GM21367 (cell line): ENCODE measurements at regions not wholly inside any gene's neighbourhood (a gene's known extent, or its start where the extent isn't known, plus 50 kb on each side); places are given as distances from the start of the nearest gene placed in this dataset.

Experiments
- ATAC-seq: cut with Tn5 transposase; IDR thresholded peaks from one replicate; pipeline ENCODE4 v1.9.1; 2021; ENCODE audit not compliant: unreplicated experiment

- ATAC-seq, result no peak
Measured at GRCh38 chr2:103660947-103661346, 899.1 kb downstream of the TMEM182 start.

DNA sequence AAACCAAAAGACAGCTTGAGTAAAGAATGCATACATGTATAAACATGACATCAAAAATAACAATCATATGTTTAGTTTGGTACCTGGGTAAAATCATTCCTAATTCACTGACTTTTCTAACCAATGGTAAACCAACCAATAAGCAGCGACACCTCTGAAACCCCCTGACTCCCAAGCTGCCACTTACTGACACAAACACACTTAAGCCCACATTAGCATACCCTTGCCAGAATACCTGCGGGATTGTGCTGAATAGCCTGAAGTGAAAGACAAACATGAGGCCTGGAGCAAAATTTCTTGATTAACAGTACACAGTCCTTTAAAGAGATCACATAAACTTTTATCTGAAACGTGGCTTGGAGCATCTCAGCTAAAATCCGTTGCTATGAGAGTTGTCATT, 902.9 kb downstream of the TMEM182 start:
- no peak for ATAC-seq

- ATAC-seq, result no peak
Measured at GRCh38 chr2:103667335-103667884, 905.6 kb downstream of the TMEM182 start.

- no peak for ATAC-seq
Measured at GRCh38 chr2:103669531-103669930, 907.7 kb downstream of the TMEM182 start.
